ENCODE measurements at regions not wholly inside any gene's neighbourhood (a gene's known extent, or its start where the extent isn't known, plus 50 kb on each side); places are given as distances from the start of the nearest gene placed in this dataset.

DNA sequence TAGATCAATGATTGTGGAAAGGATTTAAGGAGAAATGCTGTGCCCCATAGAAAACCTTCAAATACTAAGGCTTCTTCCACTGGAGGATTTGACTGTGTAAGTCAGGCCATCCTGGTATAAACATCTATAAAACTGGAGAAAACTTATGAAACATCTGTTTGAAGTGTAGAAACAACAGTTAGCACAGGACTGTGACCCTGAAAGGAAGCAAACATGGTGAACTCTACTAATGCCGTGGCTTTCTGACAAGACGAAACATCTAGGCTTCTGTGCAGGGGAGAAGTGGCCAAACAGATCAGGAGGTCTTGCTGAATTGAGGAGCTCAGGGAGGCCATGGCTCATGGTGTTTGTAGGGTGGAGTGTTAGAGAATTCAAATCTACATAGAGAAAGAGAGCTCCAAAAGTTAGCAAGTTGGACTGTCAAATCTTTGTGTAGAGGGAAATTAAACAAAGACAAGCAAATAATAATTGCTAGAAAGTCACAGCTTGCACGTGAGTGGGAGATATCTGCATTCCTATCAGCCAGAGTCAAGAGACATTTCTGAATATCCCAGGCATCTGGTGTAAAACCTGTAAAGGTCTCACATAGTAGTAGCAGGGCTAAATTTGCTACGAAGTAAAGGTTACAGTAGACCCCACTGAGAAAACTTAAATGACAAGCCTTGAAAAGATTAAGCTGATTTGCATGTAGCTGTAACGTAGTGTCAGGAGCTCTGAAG lies 566.8 kb upstream of the B3GALT2 start:
- no peak for TF ChIP-seq CTCF (IDR thresholded peaks at IDR 0.05)
- no peak overlapping the region for H3K4me3 ChIP-seq
- DNase-seq = no peak
- intact Hi-C loops (cut with DNase I; ENCODE audit: low total_unique reads) = no loop called here
- no peaks in the 10 kb centered on the region for H3K27me3 ChIP-seq
- H3K27ac ChIP-seq = no peak overlapping the region
- peaks cover 0 to 4% (median 0%) of the 10 kb centered on the region in 3 donors for H3K9me3 ChIP-seq
- no peaks in the 10 kb centered on the region for H3K4me1 ChIP-seq
- no peaks in the 10 kb centered on the region for H3K36me3 ChIP-seq

GRCh38 chr1:193749868-193750267 lies 563.5 kb upstream of the B3GALT2 start:
- Histone ChIP-seq H3K27ac (no peak overlapping the region), H3K36me3 (no peaks in the 10 kb centered on the region), H3K4me1 (no peaks in the 10 kb centered on the region), H3K4me3 (no peak overlapping the region), H3K9me3 (no peaks in the 10 kb centered on the region), H3K27me3 (no peaks in the 10 kb centered on the region)
- DNase-seq = no peak
- TF ChIP-seq CTCF (IDR thresholded peaks at IDR 0.05) = no peak
- intact Hi-C loops (cut with DNase I; ENCODE audit: low total_unique reads) = no loop called here

DNA sequence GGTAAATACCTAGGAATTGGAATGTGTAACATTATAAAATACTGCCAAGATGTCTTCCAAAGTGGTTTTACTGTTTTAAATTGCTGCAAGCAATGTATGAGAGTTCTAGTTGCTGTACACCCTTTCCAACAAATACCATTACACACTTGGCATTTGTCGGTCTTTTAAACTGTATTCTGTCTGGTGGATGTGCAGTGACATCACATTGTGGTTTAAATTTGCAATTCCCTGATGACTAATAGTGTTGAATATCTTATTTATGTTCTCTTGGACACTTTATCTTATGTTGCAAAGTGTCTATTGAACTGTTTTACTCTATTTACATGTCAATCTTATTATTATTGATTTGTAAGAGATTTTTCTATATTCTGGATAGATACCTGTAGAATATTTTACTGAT lies 561.2 kb upstream of the B3GALT2 start:
- no peaks in the 10 kb centered on the region for H3K27me3 ChIP-seq
- no peaks in the 10 kb centered on the region for H3K4me1 ChIP-seq
- no peaks in the 10 kb centered on the region for H3K36me3 ChIP-seq
- intact Hi-C loops (cut with DNase I; ENCODE audit: low total_unique reads) = no loop called here
- TF ChIP-seq CTCF (IDR thresholded peaks at IDR 0.05) = no peak
- H3K27ac ChIP-seq = no peak overlapping the region
- H3K9me3 ChIP-seq = no peaks in the 10 kb centered on the region
- no peak for DNase-seq
- no peak overlapping the region for H3K4me3 ChIP-seq

- intact Hi-C loops (cut with DNase I; ENCODE audit: low total_unique reads) = no loop called here
- DNase-seq = no peak
- no peak for TF ChIP-seq CTCF (IDR thresholded peaks at IDR 0.05)
- no peaks in the 10 kb centered on the region for H3K4me1 ChIP-seq
- H3K27ac ChIP-seq = no peak overlapping the region
- H3K36me3 ChIP-seq = no peaks in the 10 kb centered on the region
- H3K4me3 ChIP-seq = no peak overlapping the region
- H3K27me3 ChIP-seq = no peaks in the 10 kb centered on the region
- H3K9me3 ChIP-seq = no peaks in the 10 kb centered on the region
These were observed 554.8 kb upstream of the B3GALT2 start for GRCh38 chr1:193741228-193741627.

DNA sequence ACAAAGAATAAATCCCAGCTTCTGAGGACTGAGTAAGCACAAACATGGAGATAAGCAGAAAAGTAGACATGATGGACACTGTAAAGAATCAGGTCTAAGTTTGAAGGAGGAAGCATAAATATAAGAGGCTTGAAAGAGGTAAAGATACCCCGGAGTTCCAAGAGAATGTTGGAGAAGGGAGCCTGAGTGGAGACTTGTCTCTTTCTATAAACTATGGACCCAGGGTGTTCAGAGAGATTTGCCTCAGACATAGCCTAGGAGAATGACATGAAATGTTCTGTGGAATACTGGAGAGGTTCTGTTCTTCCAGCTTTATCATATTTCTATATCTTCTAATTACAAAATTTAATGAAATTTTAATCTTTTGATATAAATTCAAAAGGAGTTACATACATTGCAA lies 554.3 kb upstream of the B3GALT2 start:
- no peaks in the 10 kb centered on the region for H3K9me3 ChIP-seq
- H3K27me3 ChIP-seq = no peaks in the 10 kb centered on the region
- H3K36me3 ChIP-seq = no peaks in the 10 kb centered on the region
- no peak overlapping the region for H3K4me3 ChIP-seq
- H3K4me1 ChIP-seq = no peaks in the 10 kb centered on the region
- no peak for DNase-seq
- TF ChIP-seq CTCF (IDR thresholded peaks at IDR 0.05) = no peak
- no peak overlapping the region for H3K27ac ChIP-seq
- intact Hi-C loops (cut with DNase I; ENCODE audit: low total_unique reads) = no loop called here

GRCh38 chr1:193736507-193736906 lies 550.1 kb upstream of the B3GALT2 start:
- no peak overlapping the region for H3K4me3 ChIP-seq
- H3K27ac ChIP-seq = no peak overlapping the region
- intact Hi-C loops (cut with DNase I; ENCODE audit: low total_unique reads) = no loop called here
- TF ChIP-seq CTCF (IDR thresholded peaks at IDR 0.05) = no peak
- H3K36me3 ChIP-seq = no peaks in the 10 kb centered on the region
- no peaks in the 10 kb centered on the region for H3K4me1 ChIP-seq
- H3K27me3 ChIP-seq = no peaks in the 10 kb centered on the region
- H3K9me3 ChIP-seq = no peaks in the 10 kb centered on the region
- DNase-seq = no peak

Data from tibial artery (tissue), 4 donors.